ENCODE measurements at regions not wholly inside any gene's neighbourhood (a gene's known extent, or its start where the extent isn't known, plus 50 kb on each side); places are given as distances from the start of the nearest gene placed in this dataset.
A peak's percentile ranks its signal among the peaks of the same experiment; 100 is the strongest.

DNA sequence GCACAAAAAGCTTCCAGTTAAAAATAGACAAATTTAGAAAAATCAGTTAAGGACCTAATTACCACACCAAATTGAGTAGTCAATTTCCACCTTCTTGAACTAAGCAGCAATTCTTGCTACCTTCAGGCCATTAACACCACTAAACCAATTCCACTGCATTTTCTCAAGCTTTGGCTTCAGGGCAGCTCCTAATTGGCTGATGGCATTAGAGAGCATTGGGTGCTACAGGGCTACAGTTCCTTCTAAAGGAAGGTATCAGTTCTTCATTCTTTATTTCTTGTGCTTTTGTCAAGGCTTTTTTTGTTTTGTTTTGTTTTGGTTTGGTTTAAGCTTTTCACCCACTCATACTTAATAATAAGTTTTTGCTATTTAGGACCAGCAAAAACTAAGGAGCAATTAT, 90.2 kb upstream of the FAM241A start:
- Histone ChIP-seq H3K9me3 (replicated peaks; ENCODE audit: control insufficient read depth, low read depth, low read length) (no peaks in the 10 kb centered on the region), H3K36me3 (ENCODE audit: control insufficient read depth, insufficient read depth, low read length) (no peaks in the 10 kb centered on the region), H3K27ac (ENCODE audit: low read length) (no peak overlapping the region), H3K4me3 (ENCODE audit: low read length) (no peak overlapping the region), H3K27me3 (ENCODE audit: control insufficient read depth, insufficient read depth, low read length) (no peaks in the 10 kb centered on the region), H3K4me1 (ENCODE audit: control insufficient read depth, insufficient read depth, low read length) (no peaks in the 10 kb centered on the region)
- no peak for DNase-seq

DNA sequence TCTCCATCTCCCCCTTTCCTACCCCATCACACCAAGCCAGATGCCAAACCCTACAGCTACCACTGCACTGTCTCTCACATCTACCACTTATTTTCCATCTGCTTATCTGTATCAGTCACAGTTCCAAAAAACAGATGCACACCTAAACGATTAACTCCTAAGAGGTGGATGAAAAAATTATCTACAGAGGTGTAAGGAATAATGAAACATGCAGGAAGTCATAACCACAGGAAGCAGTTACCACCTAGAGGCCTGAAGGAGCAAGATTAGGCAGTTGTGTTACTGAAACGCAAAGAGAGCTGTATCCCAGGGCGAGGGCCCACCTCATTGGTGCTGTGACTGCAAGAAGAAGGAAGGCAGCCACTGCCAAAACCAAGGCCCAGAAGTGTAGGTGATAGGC, 87.8 kb upstream of the FAM241A start:
- Histone ChIP-seq H3K27me3 (ENCODE audit: control insufficient read depth, insufficient read depth, low read length) (no peaks in the 10 kb centered on the region), H3K4me3 (ENCODE audit: low read length) (no peak overlapping the region), H3K36me3 (ENCODE audit: control insufficient read depth, insufficient read depth, low read length) (no peaks in the 10 kb centered on the region), H3K9me3 (replicated peaks; ENCODE audit: control insufficient read depth, low read depth, low read length) (no peaks in the 10 kb centered on the region), H3K4me1 (ENCODE audit: control insufficient read depth, insufficient read depth, low read length) (no peaks in the 10 kb centered on the region), H3K27ac (ENCODE audit: low read length) (no peak overlapping the region)
- WGBS (ENCODE audit: insufficient coverage): 73% methylated on average over 2 of the region's 3 CpGs
- DNase-seq: no peak

DNA sequence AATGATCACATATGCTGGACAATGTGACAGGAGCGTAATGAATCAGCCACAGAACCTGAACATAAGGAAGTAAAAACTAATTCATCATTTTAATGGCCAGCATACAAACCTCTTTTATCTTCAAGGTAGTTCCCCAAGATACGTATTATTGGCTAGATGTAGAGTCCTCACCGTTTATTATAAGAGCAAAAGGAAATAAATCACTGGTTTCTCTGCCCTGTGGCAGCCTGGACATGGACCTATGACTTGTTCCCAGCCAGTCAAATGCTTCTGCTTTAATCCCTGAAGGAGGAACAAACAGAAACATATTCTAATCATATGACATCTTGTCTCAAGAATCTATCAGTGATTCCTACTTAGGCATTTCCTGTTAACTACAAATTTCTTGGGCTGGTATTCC, 86.8 kb upstream of the FAM241A start:
- no CpG with 5 or more reads among the region's 3 CpGs for WGBS (ENCODE audit: insufficient coverage)
- no peaks in the 10 kb centered on the region for H3K36me3 ChIP-seq (ENCODE audit: control insufficient read depth, insufficient read depth, low read length)
- DNase-seq: no peak
- H3K9me3 ChIP-seq (replicated peaks; ENCODE audit: control insufficient read depth, low read depth, low read length): no peaks in the 10 kb centered on the region
- H3K27me3 ChIP-seq (ENCODE audit: control insufficient read depth, insufficient read depth, low read length): no peaks in the 10 kb centered on the region
- no peaks in the 10 kb centered on the region for H3K4me1 ChIP-seq (ENCODE audit: control insufficient read depth, insufficient read depth, low read length)
- no peak overlapping the region for H3K4me3 ChIP-seq (ENCODE audit: low read length)
- H3K27ac ChIP-seq (ENCODE audit: low read length): no peak overlapping the region

DNA sequence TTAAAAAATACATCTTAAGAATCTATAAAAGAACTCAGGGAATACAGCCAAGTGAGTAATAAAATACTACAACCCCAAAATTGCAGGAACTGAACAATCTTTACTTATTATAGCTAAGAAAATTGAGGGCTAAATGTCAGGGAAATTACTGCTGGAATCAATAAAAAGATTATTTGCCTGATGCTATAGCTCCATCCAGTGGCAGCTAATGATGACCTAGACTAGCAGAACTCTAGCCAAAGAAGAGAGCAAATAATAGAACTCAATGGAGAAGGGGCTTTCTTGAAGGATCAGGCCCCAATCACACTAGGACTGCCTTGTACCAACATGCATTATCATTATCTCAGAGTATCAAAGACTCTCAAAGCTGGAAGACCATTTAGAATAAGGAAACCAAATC, 85.0 kb upstream of the FAM241A start:
- Histone ChIP-seq H3K36me3 (ENCODE audit: control insufficient read depth, insufficient read depth, low read length) (no peaks in the 10 kb centered on the region), H3K4me3 (ENCODE audit: low read length) (no peak overlapping the region), H3K27me3 (ENCODE audit: control insufficient read depth, insufficient read depth, low read length) (no peaks in the 10 kb centered on the region), H3K4me1 (ENCODE audit: control insufficient read depth, insufficient read depth, low read length) (no peaks in the 10 kb centered on the region), H3K9me3 (replicated peaks; ENCODE audit: control insufficient read depth, low read depth, low read length) (no peaks in the 10 kb centered on the region), H3K27ac (ENCODE audit: low read length) (no peak overlapping the region)
- peak; percentile 22 for DNase-seq

DNA sequence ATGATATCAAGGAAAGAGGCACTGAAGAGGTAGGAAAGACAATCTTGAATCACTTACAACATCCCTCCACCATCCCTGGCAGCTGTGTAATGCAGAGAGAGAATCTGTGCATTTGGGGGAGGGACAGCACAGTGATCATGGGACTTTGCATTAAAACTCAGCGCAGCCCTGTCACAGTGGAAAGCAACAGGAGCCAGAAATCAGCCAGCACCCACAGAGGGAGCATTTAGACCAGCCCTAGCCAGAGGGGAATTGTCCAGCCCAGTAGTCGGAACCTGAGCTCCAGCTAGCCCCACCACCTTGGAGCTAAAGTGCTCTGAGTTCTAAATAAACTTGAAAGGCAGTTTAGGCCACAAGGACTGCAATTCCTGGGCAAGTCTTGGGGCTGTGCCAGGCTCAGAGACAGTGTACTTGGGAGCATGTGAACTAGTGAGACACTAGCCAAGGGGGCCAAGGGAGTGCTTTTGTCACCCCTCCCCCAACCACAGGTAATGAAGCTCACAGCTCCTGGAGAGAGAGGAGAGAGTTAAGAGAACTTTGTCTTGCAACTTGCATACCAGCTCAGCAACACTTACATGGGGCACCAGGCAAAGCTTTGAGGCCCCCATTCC, 83.9 kb upstream of the FAM241A start:
- 77% methylated on average over 2 of the region's 2 CpGs for WGBS (ENCODE audit: insufficient coverage)
- H3K27ac ChIP-seq (ENCODE audit: low read length): no peak overlapping the region
- no peaks in the 10 kb centered on the region for H3K36me3 ChIP-seq (ENCODE audit: control insufficient read depth, insufficient read depth, low read length)
- no peak overlapping the region for H3K4me3 ChIP-seq (ENCODE audit: low read length)
- H3K4me1 ChIP-seq (ENCODE audit: control insufficient read depth, insufficient read depth, low read length): no peaks in the 10 kb centered on the region
- no peak for DNase-seq
- H3K27me3 ChIP-seq (ENCODE audit: control insufficient read depth, insufficient read depth, low read length): no peaks in the 10 kb centered on the region
- no peaks in the 10 kb centered on the region for H3K9me3 ChIP-seq (replicated peaks; ENCODE audit: control insufficient read depth, low read depth, low read length)

DNA sequence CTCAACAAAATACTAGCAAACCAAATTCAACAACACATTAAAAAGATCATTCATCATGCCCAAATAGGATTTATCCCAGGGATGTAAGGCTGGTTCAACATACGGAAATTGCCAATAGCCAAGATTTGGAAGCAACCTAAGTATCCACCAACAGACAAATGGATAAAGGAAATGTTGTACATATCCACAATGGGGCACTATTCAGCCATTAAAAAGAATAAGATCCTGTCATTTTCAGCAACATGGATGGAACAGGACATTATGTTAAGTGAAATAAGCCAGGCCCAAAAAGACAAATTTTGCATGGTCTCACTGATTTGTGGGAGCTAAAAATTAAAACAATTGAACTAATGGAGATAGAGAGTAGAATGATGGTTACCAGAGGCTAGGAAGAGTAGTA, 82.0 kb upstream of the FAM241A start:
- WGBS (ENCODE audit: insufficient coverage): no CpG with 5 or more reads among the region's 1 CpG
- no peak for DNase-seq
- Histone ChIP-seq H3K9me3 (replicated peaks; ENCODE audit: control insufficient read depth, low read depth, low read length) (no peaks in the 10 kb centered on the region), H3K27ac (ENCODE audit: low read length) (no peak overlapping the region), H3K36me3 (ENCODE audit: control insufficient read depth, insufficient read depth, low read length) (no peaks in the 10 kb centered on the region), H3K27me3 (ENCODE audit: control insufficient read depth, insufficient read depth, low read length) (no peaks in the 10 kb centered on the region), H3K4me1 (ENCODE audit: control insufficient read depth, insufficient read depth, low read length) (no peaks in the 10 kb centered on the region), H3K4me3 (ENCODE audit: low read length) (no peak overlapping the region)

DNA sequence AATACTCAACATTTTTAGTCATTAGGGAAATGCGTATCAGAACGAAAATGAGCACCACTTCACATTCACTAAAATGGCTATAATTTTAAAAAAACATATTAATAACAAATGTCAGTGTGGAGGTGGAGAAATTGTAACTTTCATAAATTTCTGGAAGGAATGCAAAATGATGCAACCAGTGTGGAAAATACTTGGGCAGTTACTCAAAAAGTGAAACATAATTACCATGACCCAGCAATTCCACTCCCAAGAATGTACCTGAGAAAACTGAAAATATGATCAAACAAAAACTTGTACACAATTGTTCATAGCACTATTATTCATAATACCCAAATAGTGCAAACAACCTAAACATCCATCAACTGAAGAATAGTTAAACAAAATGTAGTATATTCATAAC, 76.1 kb upstream of the FAM241A start:
- Histone ChIP-seq H3K9me3 (replicated peaks; ENCODE audit: control insufficient read depth, low read depth, low read length) (no peaks in the 10 kb centered on the region), H3K27me3 (ENCODE audit: control insufficient read depth, insufficient read depth, low read length) (no peaks in the 10 kb centered on the region), H3K36me3 (ENCODE audit: control insufficient read depth, insufficient read depth, low read length) (no peaks in the 10 kb centered on the region), H3K4me1 (ENCODE audit: control insufficient read depth, insufficient read depth, low read length) (no peaks in the 10 kb centered on the region), H3K4me3 (ENCODE audit: low read length) (no peak overlapping the region), H3K27ac (ENCODE audit: low read length) (no peak overlapping the region)
- no CpG with 5 or more reads among the region's 2 CpGs for WGBS (ENCODE audit: insufficient coverage)
- DNase-seq: no peak

DNA sequence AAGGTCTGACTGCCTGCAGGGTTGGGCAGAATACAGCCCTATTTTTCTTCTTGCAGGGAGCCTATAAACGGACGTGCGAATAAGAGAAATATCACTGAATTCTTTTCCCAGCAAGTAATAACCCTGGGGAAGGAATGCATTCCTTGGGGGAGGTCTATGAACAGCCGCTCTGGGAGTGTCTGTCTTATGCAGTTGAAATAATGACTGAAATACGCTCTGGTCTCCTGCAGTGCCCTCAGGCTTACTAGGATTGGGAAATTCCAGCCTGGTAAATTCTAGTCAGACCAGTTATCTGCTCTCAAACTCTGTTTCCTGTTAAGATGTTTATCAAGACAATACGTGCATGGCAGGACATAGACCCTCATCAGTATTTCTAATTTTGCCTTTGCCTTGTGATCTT, 72.1 kb upstream of the FAM241A start:
- H3K36me3 ChIP-seq (ENCODE audit: control insufficient read depth, insufficient read depth, low read length): no peaks in the 10 kb centered on the region
- H3K9me3 ChIP-seq (replicated peaks; ENCODE audit: control insufficient read depth, low read depth, low read length): no peaks in the 10 kb centered on the region
- H3K4me3 ChIP-seq (ENCODE audit: low read length): no peak overlapping the region
- DNase-seq: no peak
- WGBS (ENCODE audit: insufficient coverage): 92% methylated on average over 5 of the region's 6 CpGs
- H3K27ac ChIP-seq (ENCODE audit: low read length): no peak overlapping the region
- no peaks in the 10 kb centered on the region for H3K4me1 ChIP-seq (ENCODE audit: control insufficient read depth, insufficient read depth, low read length)
- H3K27me3 ChIP-seq (ENCODE audit: control insufficient read depth, insufficient read depth, low read length): no peaks in the 10 kb centered on the region

DNA sequence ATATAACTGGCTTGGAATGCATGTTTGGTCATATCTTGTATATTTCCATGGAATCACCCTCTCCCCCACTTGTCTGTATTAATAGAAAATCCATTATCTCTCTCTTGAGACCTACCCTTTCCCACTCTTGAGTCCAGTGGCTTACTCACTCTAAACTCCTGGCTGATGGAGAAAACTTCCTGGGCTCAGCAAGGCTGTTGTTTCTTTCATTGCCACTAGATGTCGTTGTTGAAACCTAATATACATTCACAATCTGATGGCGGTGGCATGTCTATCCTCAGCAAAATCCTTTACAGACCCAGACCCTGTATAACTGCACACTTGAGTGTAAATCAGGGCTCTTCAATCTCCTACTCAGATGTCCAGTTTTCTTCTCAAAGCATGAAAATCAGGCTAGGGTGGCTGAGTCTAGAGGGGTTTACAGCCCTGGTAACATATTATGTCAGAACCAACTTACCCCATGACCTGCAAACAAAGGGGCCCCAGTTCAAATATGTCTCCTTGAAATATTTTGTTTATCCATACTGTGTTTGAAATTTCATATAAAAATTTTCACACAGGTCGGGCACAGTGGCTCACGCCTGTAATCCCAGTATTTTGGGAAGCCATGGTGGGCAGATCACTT, 70.0 kb upstream of the FAM241A start:
- Histone ChIP-seq H3K4me1 (ENCODE audit: control insufficient read depth, insufficient read depth, low read length) (no peaks in the 10 kb centered on the region), H3K9me3 (replicated peaks; ENCODE audit: control insufficient read depth, low read depth, low read length) (no peaks in the 10 kb centered on the region), H3K4me3 (ENCODE audit: low read length) (no peak overlapping the region), H3K36me3 (ENCODE audit: control insufficient read depth, insufficient read depth, low read length) (no peaks in the 10 kb centered on the region), H3K27me3 (ENCODE audit: control insufficient read depth, insufficient read depth, low read length) (no peaks in the 10 kb centered on the region), H3K27ac (ENCODE audit: low read length) (no peak overlapping the region)
- WGBS (ENCODE audit: insufficient coverage): 0% methylated on average over 1 of the region's 4 CpGs
- peak; percentile 25 for DNase-seq

DNA sequence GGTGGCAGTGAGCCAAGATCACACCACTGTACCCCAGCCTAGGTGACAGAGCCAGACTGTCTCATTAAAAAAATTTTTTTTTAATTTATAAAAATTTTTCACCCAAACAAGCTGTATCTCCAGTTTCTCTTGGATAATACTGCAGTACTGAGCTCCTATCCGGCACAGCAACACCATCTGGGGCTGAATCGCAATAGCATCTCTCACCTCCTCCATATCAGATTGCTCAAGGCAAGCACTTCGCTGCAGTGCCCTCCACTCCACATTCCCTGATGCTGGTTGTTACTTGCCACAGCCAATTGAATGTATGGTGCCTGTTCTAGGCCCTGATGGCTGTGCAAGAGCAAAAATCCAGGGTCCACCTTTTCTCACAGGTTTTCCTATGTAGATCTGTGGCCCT, 69.3 kb upstream of the FAM241A start:
- no peak for DNase-seq
- H3K36me3 ChIP-seq (ENCODE audit: control insufficient read depth, insufficient read depth, low read length): no peaks in the 10 kb centered on the region
- H3K4me3 ChIP-seq (ENCODE audit: low read length): no peak overlapping the region
- H3K27me3 ChIP-seq (ENCODE audit: control insufficient read depth, insufficient read depth, low read length): no peaks in the 10 kb centered on the region
- H3K9me3 ChIP-seq (replicated peaks; ENCODE audit: control insufficient read depth, low read depth, low read length): no peaks in the 10 kb centered on the region
- no peak overlapping the region for H3K27ac ChIP-seq (ENCODE audit: low read length)
- WGBS (ENCODE audit: insufficient coverage): 86% methylated on average over 3 of the region's 3 CpGs
- H3K4me1 ChIP-seq (ENCODE audit: control insufficient read depth, insufficient read depth, low read length): no peaks in the 10 kb centered on the region
